Skeletal muscle tissue (tissue), 3 donors: ENCODE measurements at regions not wholly inside any gene's neighbourhood (a gene's known extent, or its start where the extent isn't known, plus 50 kb on each side); places are given as distances from the start of the nearest gene placed in this dataset.

ENCODE experiments used
- H3K27ac ChIP-seq: one replicate; pipeline ENCODE4 v1.7.0; 2013; ENCODE audit warnings: mild to moderate bottlenecking, low read depth, low read length, inconsistent platforms
- H3K27me3 ChIP-seq, 3 donors: one replicate each; pipeline ENCODE4 v1.7.0; 2013; ENCODE audit warnings: low read length in 3 of 3; ENCODE audit not compliant: control insufficient read depth in 3 of 3, insufficient read depth in 3 of 3
- H3K36me3 ChIP-seq, 3 donors: one replicate each; pipeline ENCODE4 v1.7.0; 2013; ENCODE audit warnings: low read length in 3 of 3; ENCODE audit not compliant: control insufficient read depth in 3 of 3, insufficient read depth in 3 of 3
- H3K4me1 ChIP-seq, 3 donors: one replicate each; pipeline ENCODE4 v1.7.0; 2013; ENCODE audit warnings: low read length in 3 of 3, mild to moderate bottlenecking in 3 of 3; ENCODE audit not compliant: control insufficient read depth in 3 of 3, insufficient read depth in 3 of 3
- H3K4me3 ChIP-seq, 3 donors: one replicate each; pipeline ENCODE4 v1.7.0; 2013; ENCODE audit warnings: low read length in 3 of 3
- H3K9ac ChIP-seq, 3 donors: one replicate each; pipeline ENCODE4 v1.7.0; 2013; ENCODE audit warnings: low read length in 3 of 3, mild to moderate bottlenecking in 3 of 3, moderate library complexity in 2 of 3, low read depth in 1 of 3
- H3K9me3 ChIP-seq, 3 donors: one replicate each; pipeline ENCODE4 v1.7.0; 2013; ENCODE audit warnings: low read length in 3 of 3; ENCODE audit not compliant: control insufficient read depth in 3 of 3
- donor health status: Osteomylitis.

DNA sequence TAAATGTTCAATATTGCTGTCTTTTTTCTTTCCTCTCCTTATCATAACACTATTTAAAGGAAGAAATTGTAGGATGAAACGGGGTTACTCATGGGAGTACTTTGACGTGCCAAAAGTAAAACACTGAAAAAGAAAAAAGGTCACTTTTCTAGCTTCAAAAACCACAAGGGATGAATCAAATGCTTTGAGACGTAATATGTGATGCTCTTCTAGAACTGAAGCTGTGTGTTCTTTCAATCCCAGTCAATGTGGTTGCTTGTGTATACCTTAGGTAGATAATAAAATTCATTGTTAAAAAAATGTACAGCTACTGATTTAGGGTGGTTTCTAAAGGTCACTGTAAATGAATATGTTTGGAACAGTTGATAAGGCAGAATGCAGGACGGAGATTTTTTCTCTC is 538.8 kb upstream of the ZNF717 start:
- Histone ChIP-seq H3K36me3 (no peaks in the 10 kb centered on the region), H3K9me3 (no peaks in the 10 kb centered on the region), H3K4me3 (no peak overlapping the region), H3K9ac (no peak overlapping the region), H3K27ac (no peak overlapping the region), H3K27me3 (no peaks in the 10 kb centered on the region), H3K4me1 (no peaks in the 10 kb centered on the region)

GRCh38 chr3:76345878-76346277 is 560.5 kb upstream of the ZNF717 start:
- H3K36me3 ChIP-seq = no peaks in the 10 kb centered on the region

DNA sequence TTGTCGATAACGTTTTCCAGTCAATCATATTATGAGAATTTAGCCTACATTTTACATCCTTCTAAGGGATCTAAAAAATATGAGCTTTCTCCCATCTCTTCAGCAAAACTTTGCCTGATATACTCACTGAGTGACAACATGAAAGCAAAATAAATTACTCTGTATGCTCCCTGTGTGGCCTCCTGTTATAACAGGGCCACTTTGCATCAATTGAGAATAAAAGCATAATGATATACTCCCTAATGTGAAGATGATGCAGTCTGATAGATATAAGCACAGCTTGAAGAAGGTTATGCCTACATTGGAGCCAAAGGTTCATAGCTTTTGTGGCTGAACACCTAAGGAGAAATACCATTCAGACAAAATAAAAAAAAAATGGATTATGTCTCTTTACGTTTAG is 561.3 kb upstream of the ZNF717 start:
- Histone ChIP-seq H3K27me3 (no peaks in the 10 kb centered on the region), H3K4me3 (no peak overlapping the region), H3K9me3 (no peaks in the 10 kb centered on the region), H3K4me1 (no peaks in the 10 kb centered on the region), H3K36me3 (no peaks in the 10 kb centered on the region), H3K9ac (no peak overlapping the region), H3K27ac (no peak overlapping the region)

More at GRCh38 chr3:76345878-76346277, 560.5 kb upstream of the ZNF717 start:
- no peaks in the 10 kb centered on the region for H3K4me1 ChIP-seq
- H3K27me3 ChIP-seq = no peaks in the 10 kb centered on the region
- no peaks in the 10 kb centered on the region for H3K9me3 ChIP-seq
- H3K9ac ChIP-seq = no peak overlapping the region
- H3K4me3 ChIP-seq = no peak overlapping the region
- no peak overlapping the region for H3K27ac ChIP-seq

GRCh38 chr3:76349715-76350480 is 564.5 kb upstream of the ZNF717 start:
- H3K4me3 ChIP-seq = no peak overlapping the region
- H3K9ac ChIP-seq = no peak overlapping the region
- no peaks in the 10 kb centered on the region for H3K36me3 ChIP-seq
- H3K27ac ChIP-seq = no peak overlapping the region
- no peaks in the 10 kb centered on the region for H3K9me3 ChIP-seq
- H3K27me3 ChIP-seq = no peaks in the 10 kb centered on the region
- H3K4me1 ChIP-seq = no peaks in the 10 kb centered on the region

GRCh38 chr3:76352051-76352450 is 566.7 kb upstream of the ZNF717 start:
- no peak overlapping the region for H3K9ac ChIP-seq
- H3K4me1 ChIP-seq = no peaks in the 10 kb centered on the region
- no peaks in the 10 kb centered on the region for H3K36me3 ChIP-seq

GRCh38 chr3:76352511-76353284 is 567.3 kb upstream of the ZNF717 start:
- Histone ChIP-seq H3K27ac (no peak overlapping the region), H3K4me3 (no peak overlapping the region), H3K4me1 (no peaks in the 10 kb centered on the region), H3K9ac (no peak overlapping the region), H3K9me3 (no peaks in the 10 kb centered on the region), H3K36me3 (no peaks in the 10 kb centered on the region), H3K27me3 (no peaks in the 10 kb centered on the region)

More at GRCh38 chr3:76352051-76352450, 566.7 kb upstream of the ZNF717 start:
- H3K4me3 ChIP-seq = no peak overlapping the region
- H3K27me3 ChIP-seq = no peaks in the 10 kb centered on the region
- H3K27ac ChIP-seq = no peak overlapping the region
- H3K9me3 ChIP-seq = no peaks in the 10 kb centered on the region

DNA sequence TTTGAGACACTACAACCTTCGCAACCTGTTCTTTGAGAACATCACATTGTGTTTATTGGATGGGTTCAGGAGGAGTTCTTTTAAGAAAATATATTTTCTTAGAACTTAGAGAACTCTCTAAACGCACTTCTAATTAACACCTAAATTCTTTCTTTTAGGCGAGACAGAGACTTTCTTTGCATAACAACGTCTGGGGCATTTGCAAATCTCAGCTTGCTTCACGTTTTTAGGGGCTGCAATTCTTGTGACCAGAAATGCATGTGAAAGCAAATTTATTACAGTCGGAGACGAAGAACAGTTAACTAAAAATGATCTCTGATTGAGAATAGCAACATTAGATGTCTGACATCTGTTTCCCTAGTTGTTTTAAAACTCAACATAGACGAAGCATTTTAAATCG is 568.3 kb upstream of the ZNF717 start:
- H3K9me3 ChIP-seq = no peaks in the 10 kb centered on the region
- no peaks in the 10 kb centered on the region for H3K4me1 ChIP-seq
- no peaks in the 10 kb centered on the region for H3K27me3 ChIP-seq
- H3K27ac ChIP-seq = no peak overlapping the region
- no peaks in the 10 kb centered on the region for H3K36me3 ChIP-seq
- no peak overlapping the region for H3K4me3 ChIP-seq
- no peak overlapping the region for H3K9ac ChIP-seq

DNA sequence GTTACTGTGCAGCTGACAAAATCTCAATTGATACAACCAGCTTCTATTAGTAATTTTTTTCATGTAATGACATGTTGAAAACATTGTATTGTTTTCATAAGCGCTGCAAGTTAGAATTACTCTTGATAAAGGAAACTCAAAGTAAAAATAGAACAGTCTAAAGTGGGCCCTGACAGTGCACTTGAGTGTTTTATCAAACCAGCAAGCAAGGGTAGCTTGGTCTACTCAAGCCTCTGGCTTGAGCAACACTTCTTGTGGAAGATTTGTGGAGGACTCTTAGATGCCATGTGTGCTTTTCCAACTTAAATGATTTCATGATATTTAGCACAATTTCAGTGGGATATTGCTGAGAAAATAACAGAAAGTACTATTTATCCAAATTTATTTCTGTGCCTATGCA is 575.7 kb upstream of the ZNF717 start:
- Histone ChIP-seq H3K9ac (no peak overlapping the region), H3K4me3 (no peak overlapping the region), H3K4me1 (no peaks in the 10 kb centered on the region), H3K9me3 (no peaks in the 10 kb centered on the region), H3K27me3 (no peaks in the 10 kb centered on the region), H3K36me3 (no peaks in the 10 kb centered on the region), H3K27ac (no peak overlapping the region)

GRCh38 chr3:76362643-76363042 is 577.3 kb upstream of the ZNF717 start:
- H3K9me3 ChIP-seq = no peaks in the 10 kb centered on the region
- no peak overlapping the region for H3K27ac ChIP-seq
- no peaks in the 10 kb centered on the region for H3K4me1 ChIP-seq
- H3K27me3 ChIP-seq = no peaks in the 10 kb centered on the region
- H3K4me3 ChIP-seq = no peak overlapping the region
- H3K36me3 ChIP-seq = no peaks in the 10 kb centered on the region
- H3K9ac ChIP-seq = no peak overlapping the region

DNA sequence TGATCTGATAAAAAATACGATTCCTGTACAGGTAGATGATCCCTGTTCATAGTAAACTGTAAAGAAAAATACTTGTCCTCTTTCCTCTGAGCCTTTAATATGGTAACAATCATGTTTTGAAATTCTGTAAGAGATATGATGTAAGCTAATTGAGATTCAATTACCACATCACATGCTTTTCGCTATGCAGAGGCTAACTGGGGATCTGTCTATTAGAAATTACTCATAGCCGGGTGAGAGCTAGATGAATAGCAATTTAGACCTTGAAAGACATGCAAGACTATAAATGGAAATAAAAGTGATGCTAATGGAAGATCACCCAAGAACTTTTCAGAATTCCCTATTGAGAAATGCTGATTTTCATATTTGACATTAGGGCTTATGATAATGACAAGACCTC is 579.9 kb upstream of the ZNF717 start:
- no peaks in the 10 kb centered on the region for H3K36me3 ChIP-seq
- no peaks in the 10 kb centered on the region for H3K9me3 ChIP-seq
- no peaks in the 10 kb centered on the region for H3K4me1 ChIP-seq
- no peak overlapping the region for H3K4me3 ChIP-seq
- H3K27me3 ChIP-seq = no peaks in the 10 kb centered on the region
- H3K9ac ChIP-seq = no peak overlapping the region
- H3K27ac ChIP-seq = no peak overlapping the region
